TTC549 (cell line): ENCODE measurements at regions not wholly inside any gene's neighbourhood (a gene's known extent, or its start where the extent isn't known, plus 50 kb on each side); places are given as distances from the start of the nearest gene placed in this dataset.
"Not testable (repeated sequence)": the region's sequence is repeated elsewhere in the genome, so short reads cannot be mapped to it uniquely, and the experiment has no call there.

Experiments
- FAIRE-seq: peaks from 2 replicates; lab custom pipeline; 2012; peaks lifted over from hg19 to GRCh38; lab: Jason Lieb, UNC

DNA sequence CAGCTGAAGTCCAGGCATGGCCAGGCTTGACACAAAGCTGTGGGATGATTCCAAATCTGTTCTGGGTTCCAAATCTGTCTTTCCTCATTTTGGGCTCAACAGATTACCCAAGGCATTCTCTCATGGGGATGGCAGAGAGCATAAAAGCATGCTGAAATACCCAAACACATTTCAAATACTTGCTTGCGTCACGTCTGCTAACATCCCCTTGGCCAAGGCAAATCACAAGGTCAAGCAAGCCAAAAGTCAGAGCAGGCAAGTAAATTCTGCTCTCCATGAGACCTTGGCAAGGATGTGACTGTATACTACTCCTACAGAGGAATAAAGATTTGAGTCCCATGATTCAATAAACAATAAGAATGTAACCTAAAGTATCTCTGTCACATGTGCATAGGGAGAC, 306.7 kb downstream of the EPB41L4A start:
- no peak for FAIRE-seq

DNA sequence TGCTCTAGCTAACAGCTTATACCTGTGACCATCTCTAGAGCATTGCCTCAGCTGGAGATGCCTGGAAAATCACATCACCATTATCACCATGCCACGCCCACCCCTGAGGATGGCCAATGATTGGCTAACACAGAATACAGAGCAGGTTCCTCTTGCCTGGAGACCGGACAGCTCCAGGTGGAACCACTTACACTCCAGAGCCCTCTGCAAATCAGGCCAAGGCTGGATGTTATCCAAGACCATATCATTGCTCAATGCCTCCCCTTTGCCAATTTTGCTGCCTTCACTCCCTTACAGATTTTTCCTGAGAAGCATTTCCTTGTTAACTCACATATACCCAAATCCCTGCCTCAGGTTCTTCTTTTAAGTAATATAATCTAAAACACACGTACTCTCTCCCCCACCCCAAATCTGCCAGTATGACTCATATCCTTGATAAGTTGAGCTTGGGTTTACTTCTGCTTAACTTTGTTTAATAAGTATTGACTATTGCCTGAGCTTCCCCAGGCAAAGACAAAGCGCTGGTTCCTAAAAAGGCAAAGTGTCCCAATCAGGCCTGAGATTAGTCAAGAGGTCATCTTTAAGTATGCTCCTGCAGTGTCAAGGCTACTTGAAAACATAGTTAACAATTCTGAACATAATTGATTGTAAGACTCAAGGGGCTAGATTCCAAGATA, 309.6 kb downstream of the EPB41L4A start:
- no peak for FAIRE-seq

GRCh38 chr5:112106878-112107277, 312.2 kb downstream of the EPB41L4A start:
- FAIRE-seq, result no peak

- FAIRE-seq, result no peak
These were observed 321.3 kb downstream of the EPB41L4A start for GRCh38 chr5:112097768-112098167.

GRCh38 chr5:112087222-112087621, 330.2 kb upstream of the NREP start:
- FAIRE-seq, result no peak

DNA sequence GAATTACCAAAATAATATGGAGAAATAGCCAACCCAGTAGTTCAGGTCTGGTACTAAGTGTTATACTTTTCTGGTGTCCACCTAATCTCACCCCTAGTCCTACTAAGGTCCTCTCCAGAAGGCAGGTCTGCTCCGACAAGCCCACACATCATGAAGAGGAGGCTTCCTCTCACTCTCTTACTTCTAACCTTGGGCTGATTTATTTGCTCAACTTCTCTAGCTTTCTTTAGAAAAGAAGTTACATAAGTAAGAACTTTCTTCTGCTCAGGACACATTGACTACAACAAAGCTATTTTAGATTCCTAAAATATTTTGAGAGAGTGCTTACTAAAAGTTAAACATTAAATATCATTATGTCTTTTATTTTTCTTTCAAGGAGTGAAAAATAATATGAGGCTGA, 329.7 kb upstream of the NREP start:
- no peak for FAIRE-seq

GRCh38 chr5:112084149-112084548, 327.2 kb upstream of the NREP start:
- FAIRE-seq, result no peak

DNA sequence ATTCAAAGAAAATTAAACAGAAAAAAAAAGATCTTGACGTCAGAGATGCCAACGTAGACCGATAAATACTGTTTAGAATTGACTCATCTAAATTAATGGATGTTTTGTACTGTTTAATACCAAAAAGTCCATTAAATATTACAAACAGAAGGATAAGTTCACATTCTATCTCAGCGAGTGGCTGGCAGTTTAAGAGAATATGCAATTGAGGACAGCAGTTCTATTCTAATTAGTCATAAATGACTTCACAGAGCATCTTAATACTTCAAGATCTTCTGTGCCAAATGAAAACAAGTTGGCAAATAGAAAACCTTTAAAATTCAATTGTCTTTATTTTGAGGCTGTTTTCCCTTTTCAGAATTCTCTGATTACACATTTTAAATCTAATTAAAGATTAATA, 326.6 kb upstream of the NREP start:
- no peak for FAIRE-seq

GRCh38 chr5:112077180-112077579, 320.2 kb upstream of the NREP start:
- no peak for FAIRE-seq

- no peak for FAIRE-seq
These were observed 313.0 kb upstream of the NREP start for GRCh38 chr5:112070022-112070421.

DNA sequence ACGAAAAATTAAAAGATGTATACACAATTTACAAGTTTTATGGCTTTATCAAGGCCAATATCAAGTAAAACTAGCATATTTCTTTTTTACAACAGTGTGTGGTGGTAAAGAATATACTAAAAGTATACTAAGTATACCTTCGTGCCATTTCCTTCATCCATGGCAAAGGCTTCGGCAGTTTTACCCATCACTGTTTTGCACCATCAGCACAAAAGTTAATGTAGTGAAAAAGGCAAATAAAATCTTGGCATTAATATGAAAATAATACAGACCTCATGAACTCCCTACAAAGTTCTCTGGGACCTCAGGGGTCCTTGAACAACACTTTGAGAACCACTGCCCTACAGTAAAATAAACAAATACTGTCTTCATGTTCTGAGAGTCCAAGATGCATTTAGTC, 312.3 kb upstream of the NREP start:
- no peak for FAIRE-seq

DNA sequence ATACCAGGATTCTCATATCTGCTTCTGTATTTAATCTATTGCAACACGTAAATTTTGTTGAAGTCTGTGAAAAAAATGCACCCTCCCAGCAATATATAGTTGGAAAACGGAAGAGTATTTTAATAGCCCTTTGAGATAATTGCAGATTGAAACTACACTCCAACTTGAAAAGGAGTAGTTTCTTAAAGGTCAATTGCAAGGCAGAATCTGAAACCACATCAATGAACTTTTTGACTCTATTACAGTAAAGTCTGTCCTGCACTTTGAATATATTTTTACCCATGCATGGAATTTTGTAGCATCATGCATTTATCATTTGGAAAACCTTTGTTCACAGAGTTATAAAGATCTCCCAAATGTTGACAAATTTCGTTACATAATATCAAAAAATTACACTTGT, 311.6 kb upstream of the NREP start:
- no peak for FAIRE-seq

DNA sequence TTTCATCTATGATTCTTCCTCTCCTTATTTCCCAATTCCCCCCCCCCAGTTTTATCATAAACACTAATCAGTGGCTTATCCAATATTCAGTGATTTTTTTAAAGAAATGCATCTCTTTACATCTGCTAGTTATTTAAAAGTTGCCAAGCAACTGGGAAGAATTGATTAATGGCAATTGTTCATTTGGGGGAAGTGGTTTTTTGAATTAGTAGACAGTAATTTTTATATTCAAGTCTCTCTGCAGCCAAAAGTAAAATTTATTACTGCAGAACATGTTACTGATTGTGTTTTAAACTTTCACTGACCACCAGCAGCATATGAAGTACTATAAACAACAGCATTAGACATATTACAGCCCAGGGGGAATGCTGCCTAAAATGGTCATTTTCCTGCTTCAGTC, 308.8 kb upstream of the NREP start:
- no peak for FAIRE-seq

- no peak for FAIRE-seq
These were observed 308.0 kb upstream of the NREP start for GRCh38 chr5:112064956-112065355.

GRCh38 chr5:112064271-112064701, 307.3 kb upstream of the NREP start:
- FAIRE-seq, result no peak

DNA sequence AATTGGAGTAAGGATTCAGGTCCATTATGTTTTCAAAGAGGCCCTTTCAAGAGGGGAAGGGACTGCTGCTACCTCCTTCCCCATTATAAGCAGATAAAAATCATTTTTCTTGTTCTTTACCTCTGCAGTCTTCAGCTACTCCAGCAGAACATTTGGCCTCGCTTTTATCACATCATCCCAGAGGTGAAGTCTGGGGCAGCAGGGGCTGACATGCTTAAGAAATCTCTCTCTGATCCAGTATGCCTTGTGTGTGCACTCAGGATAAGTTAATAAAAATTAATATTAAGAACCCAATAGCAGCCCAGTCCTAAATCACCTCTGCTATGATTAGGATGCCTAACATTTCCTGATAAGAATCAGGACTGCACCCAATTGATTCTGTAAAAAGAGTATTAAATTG, 306.9 kb upstream of the NREP start:
- no peak for FAIRE-seq

GRCh38 chr5:112063191-112063590, 306.2 kb upstream of the NREP start:
- no peak for FAIRE-seq

DNA sequence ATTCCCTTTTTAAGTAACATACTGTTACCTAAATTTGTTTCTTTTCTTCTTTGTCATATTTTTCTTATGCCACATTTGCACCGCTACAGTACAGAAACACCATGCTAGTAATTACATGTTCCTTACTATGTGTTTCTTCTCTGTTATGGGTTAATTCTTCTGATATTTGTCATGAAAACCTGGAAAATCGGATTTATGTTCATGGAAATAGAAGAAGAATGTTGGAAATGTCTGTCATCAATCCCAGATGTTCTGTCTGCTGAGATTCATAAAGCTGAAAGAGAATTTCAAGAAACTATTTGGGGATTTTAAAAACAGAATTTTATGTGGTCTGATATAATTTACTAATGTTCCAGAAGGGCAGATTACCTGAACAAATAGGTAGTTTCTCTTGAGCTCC, 305.2 kb upstream of the NREP start:
- no peak for FAIRE-seq

- no peak for FAIRE-seq
These were observed 304.7 kb upstream of the NREP start for GRCh38 chr5:112061666-112062065.

- no peak for FAIRE-seq
These were observed 302.7 kb upstream of the NREP start for GRCh38 chr5:112059579-112060135.

GRCh38 chr5:112049738-112050137, 292.7 kb upstream of the NREP start:
- no peak for FAIRE-seq

DNA sequence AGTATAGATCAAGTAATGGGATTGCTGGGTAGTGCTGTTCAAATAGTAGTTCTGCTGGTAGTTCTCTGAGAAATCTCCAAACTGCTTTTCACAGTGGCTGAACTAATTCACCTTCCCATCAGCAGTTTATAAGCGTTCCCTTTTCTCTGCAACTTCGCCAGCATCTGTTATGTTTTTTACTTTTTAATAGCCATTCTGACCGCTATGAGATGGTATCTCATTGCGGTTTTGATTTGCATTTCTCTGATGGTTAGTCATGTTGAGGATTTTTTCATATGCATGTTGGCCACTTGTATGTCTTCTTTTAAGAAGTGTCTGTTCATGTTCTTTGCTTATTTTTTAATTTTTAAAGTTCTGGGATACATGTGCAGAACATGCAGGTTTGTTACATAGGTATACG, 279.2 kb upstream of the NREP start:
- no peak for FAIRE-seq

GRCh38 chr5:112034421-112034979, 277.5 kb upstream of the NREP start:
- no peak for FAIRE-seq

- FAIRE-seq, result not testable (repeated sequence)
These were observed 269.9 kb upstream of the NREP start for GRCh38 chr5:112026879-112027278.
